ENCODE measurements at regions not wholly inside any gene's neighbourhood (a gene's known extent, or its start where the extent isn't known, plus 50 kb on each side); places are given as distances from the start of the nearest gene placed in this dataset.

DNA sequence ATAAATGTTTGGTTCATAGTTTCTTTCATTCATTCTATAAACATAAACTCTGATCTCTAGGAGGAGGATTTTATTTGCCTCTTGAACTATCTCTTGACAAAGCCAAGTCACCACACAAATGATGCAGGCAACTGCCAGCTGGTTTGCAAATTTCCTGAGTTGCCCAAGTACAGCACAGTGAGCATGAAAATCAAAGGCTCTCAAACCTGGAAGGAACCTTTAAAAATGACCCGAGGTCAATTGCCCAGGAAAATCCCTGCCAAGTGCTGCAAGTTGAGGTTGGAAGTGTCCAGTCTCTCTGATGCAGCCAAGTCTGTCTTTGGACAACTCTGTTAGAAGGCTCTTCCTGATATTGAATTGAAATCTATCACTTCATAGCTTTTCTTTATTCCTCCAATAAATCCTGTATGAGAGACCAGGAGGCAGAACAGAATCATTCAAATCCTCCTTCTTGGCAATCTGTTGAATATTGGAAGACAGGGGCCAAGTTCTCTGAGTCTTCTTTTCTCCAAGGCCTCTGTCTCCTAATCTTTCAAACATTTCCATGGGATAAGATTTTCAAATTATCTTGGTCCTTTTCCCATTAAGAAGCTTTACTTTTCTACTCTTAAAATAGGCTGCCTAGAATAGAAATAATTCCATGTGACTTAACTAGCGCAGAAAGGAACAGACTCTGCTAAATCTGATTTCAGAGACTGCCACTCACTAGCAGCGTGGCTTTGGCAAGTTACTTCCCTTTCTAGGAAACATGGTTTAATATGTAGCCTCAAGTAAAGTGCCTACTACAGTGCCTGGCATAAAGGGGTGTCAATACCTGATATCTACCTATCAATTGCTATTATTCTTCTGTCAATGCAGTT, 159.2 kb downstream of the SNX18 start:
- no peak overlapping the region for H3K4me3 ChIP-seq
- no peaks in the 10 kb centered on the region for H3K79me2 ChIP-seq (replicated peaks; ENCODE audit: insufficient read depth)
- H3K4me3 Mint-ChIP-seq: no peak overlapping the region
- H3K27me3 ChIP-seq (ENCODE audit: insufficient read depth): no peaks in the 10 kb centered on the region
- no peaks in the 10 kb centered on the region for H3K9me2 ChIP-seq (ENCODE audit: insufficient read depth)
- H4K20me1 ChIP-seq (replicated peaks; ENCODE audit: insufficient read depth): no peaks in the 10 kb centered on the region
- H3K27me3 Mint-ChIP-seq (ENCODE audit: insufficient read depth, low read depth, poor library complexity): no peaks in the 10 kb centered on the region
- ATAC-seq: no peak
- no peak overlapping the region for H3K27ac Mint-ChIP-seq
- H3K4me2 ChIP-seq: no peak overlapping the region
- H3K36me3 Mint-ChIP-seq (ENCODE audit: low read depth): peaks cover 12% of the 10 kb centered on the region; the same call in 2 of the 3 replicates
- peaks cover 14% of the 10 kb centered on the region for H3K9me3 Mint-ChIP-seq
- H3K36me3 ChIP-seq (ENCODE audit: insufficient read depth): no peaks in the 10 kb centered on the region
- H3F3A ChIP-seq (replicated peaks; ENCODE audit: low read depth): no peaks in the 10 kb centered on the region
- H3K27ac ChIP-seq (ENCODE audit: low read depth): no peak overlapping the region
- no peaks in the 10 kb centered on the region for H3K4me1 ChIP-seq (ENCODE audit: insufficient read depth)
- no peaks in the 10 kb centered on the region for H3K4me1 Mint-ChIP-seq
- TF ChIP-seq ETS1 (IDR thresholded peaks at IDR 0.05) (no peak), CREB1 (CRISPR knock-in tag; IDR thresholded peaks at IDR 0.05; ENCODE audit: low read depth) (no peak), STAT1 (IDR thresholded peaks at IDR 0.05; ENCODE audit: unreplicated experiment) (no peak), REST (IDR thresholded peaks at IDR 0.05; ENCODE audit: unreplicated experiment) (no peak), EZH2 (IDR thresholded peaks at IDR 0.05; ENCODE audit: low read depth, unreplicated experiment) (no peak), NANOG (IDR thresholded peaks at IDR 0.05; ENCODE audit: borderline replicate concordance) (no peak), EZH2phosphoT487 (IDR thresholded peaks at IDR 0.05; ENCODE audit: unreplicated experiment) (no peak), ZNF331 (CRISPR knock-in tag; IDR thresholded peaks at IDR 0.05; ENCODE audit: low read depth) (no peak), JUNB (IDR thresholded peaks at IDR 0.05; ENCODE audit: unreplicated experiment) (no peak), POLR2AphosphoS5 (IDR thresholded peaks at IDR 0.05; ENCODE audit: low read depth) (no peak), ZNF114 (CRISPR knock-in tag; IDR thresholded peaks at IDR 0.05) (no peak), ZNF462 (CRISPR knock-in tag; IDR thresholded peaks at IDR 0.05) (no peak)
- TF ChIP-seq, protein P1, sequence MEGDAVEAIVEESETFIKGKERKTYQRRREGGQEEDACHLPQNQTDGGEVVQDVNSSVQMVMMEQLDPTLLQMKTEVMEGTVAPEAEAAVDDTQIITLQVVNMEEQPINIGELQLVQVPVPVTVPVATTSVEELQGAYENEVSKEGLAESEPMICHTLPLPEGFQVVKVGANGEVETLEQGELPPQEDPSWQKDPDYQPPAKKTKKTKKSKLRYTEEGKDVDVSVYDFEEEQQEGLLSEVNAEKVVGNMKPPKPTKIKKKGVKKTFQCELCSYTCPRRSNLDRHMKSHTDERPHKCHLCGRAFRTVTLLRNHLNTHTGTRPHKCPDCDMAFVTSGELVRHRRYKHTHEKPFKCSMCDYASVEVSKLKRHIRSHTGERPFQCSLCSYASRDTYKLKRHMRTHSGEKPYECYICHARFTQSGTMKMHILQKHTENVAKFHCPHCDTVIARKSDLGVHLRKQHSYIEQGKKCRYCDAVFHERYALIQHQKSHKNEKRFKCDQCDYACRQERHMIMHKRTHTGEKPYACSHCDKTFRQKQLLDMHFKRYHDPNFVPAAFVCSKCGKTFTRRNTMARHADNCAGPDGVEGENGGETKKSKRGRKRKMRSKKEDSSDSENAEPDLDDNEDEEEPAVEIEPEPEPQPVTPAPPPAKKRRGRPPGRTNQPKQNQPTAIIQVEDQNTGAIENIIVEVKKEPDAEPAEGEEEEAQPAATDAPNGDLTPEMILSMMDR (conservative IDR thresholded peaks at IDR 0.05; ENCODE audit: low read depth in 2 of 2): no peak
- DNase-seq (ENCODE audit: low spot score): no peak
- no peak overlapping the region for H2AFZ ChIP-seq

Data from GM23338 (cell line).